NCI-H1436 (cell line): ENCODE measurements at regions not wholly inside any gene's neighbourhood (a gene's known extent, or its start where the extent isn't known, plus 50 kb on each side); places are given as distances from the start of the nearest gene placed in this dataset.

ENCODE experiments used
- DNase-seq: peaks from one replicate; lab custom pipeline; 2025; lab: John Stamatoyannopoulos, UW

- no peak for DNase-seq
These were observed 105.3 kb upstream of the NKX1-1 start for GRCh38 chr4:1511441-1512041.

GRCh38 chr4:1510931-1511330 lies 104.7 kb upstream of the NKX1-1 start:
- DNase-seq: no peak

- DNase-seq: no peak
These were observed 103.1 kb upstream of the NKX1-1 start for GRCh38 chr4:1509366-1509765.

- DNase-seq: no peak
These were observed 102.2 kb upstream of the NKX1-1 start for GRCh38 chr4:1508161-1509160.

GRCh38 chr4:1506956-1507721 lies 100.9 kb upstream of the NKX1-1 start:
- DNase-seq: no peak

GRCh38 chr4:1505511-1506460 lies 99.5 kb upstream of the NKX1-1 start:
- no peak for DNase-seq

- no peak for DNase-seq
These were observed 98.6 kb upstream of the NKX1-1 start for GRCh38 chr4:1504595-1505500.

GRCh38 chr4:1503583-1504471 lies 97.6 kb upstream of the NKX1-1 start:
- DNase-seq: no peak

- DNase-seq: no peak
These were observed 96.7 kb upstream of the NKX1-1 start for GRCh38 chr4:1502976-1503375.

GRCh38 chr4:1502501-1502886 lies 96.3 kb upstream of the NKX1-1 start:
- DNase-seq: no peak

GRCh38 chr4:1501754-1502500 lies 95.7 kb upstream of the NKX1-1 start:
- no peak for DNase-seq

GRCh38 chr4:1500966-1501753 lies 94.9 kb upstream of the NKX1-1 start:
- no peak for DNase-seq

GRCh38 chr4:1500231-1500965 lies 94.2 kb upstream of the NKX1-1 start:
- DNase-seq: no peak

GRCh38 chr4:1499465-1499864 lies 93.2 kb upstream of the NKX1-1 start:
- DNase-seq: no peak

- no peak for DNase-seq
These were observed 91.1 kb upstream of the NKX1-1 start for GRCh38 chr4:1497189-1497801.

- DNase-seq: no peak
These were observed 89.9 kb upstream of the NKX1-1 start for GRCh38 chr4:1496116-1496642.
